HepG2 (cell line): ENCODE measurements at regions not wholly inside any gene's neighbourhood (a gene's known extent, or its start where the extent isn't known, plus 50 kb on each side); places are given as distances from the start of the nearest gene placed in this dataset.

Experiments used
- ETV5 ChIP-seq: IDR thresholded peaks from 2 replicates; pipeline ENCODE4 v1.6.1; 2018; ENCODE audit warnings: missing biosample characterization, missing genetic modification reagents, inconsistent platforms, borderline replicate concordance
- HHEX ChIP-seq: IDR thresholded peaks from 2 replicates; pipeline ENCODE4 v1.6.1; 2016; ENCODE audit warnings: control low read depth
- HIC2 ChIP-seq: sonication (generic); formaldehyde crosslinking; IDR thresholded peaks from 2 replicates; pipeline ENCODE4 v1.9.0; 2022; ENCODE audit warnings: low read depth, missing genetic modification reagents
- ISL2 ChIP-seq: sonication (generic); formaldehyde crosslinking; IDR thresholded peaks from 2 replicates; pipeline ENCODE4 v1.5.0; 2020; ENCODE audit warnings: missing genetic modification reagents
- MLLT10 ChIP-seq: sonication (generic); formaldehyde crosslinking; IDR thresholded peaks from 2 replicates; pipeline ENCODE4 v1.4.0; 2020; ENCODE audit warnings: missing genetic modification reagents
- PAXIP1 ChIP-seq: sonication (generic); formaldehyde crosslinking; conservative IDR thresholded peaks from 2 replicates; pipeline ENCODE4 v1.4.0; 2020; ENCODE audit warnings: mild to moderate bottlenecking, missing genetic modification reagents, moderate library complexity
- RARA ChIP-seq: IDR thresholded peaks from 2 replicates; pipeline ENCODE4 v1.6.1; 2016; ENCODE audit warnings: missing genetic modification reagents, missing compliant biosample characterization
- RCOR2 ChIP-seq: IDR thresholded peaks from 2 replicates; pipeline ENCODE4 v1.6.1; 2016; ENCODE audit warnings: missing biosample characterization, missing genetic modification reagents
- RXRB ChIP-seq: IDR thresholded peaks from 2 replicates; pipeline ENCODE4 v1.6.1; 2016; ENCODE audit warnings: borderline replicate concordance, missing genetic modification reagents, missing compliant biosample characterization
- TCF7 ChIP-seq: sonication (generic); IDR thresholded peaks from 2 replicates; pipeline ENCODE4 v1.6.1; 2016; ENCODE audit warnings: antibody characterized with exemption, low read depth
- TEAD2 ChIP-seq: sonication (generic); formaldehyde crosslinking; IDR thresholded peaks from 2 replicates; pipeline ENCODE4 v1.9.0; 2021; ENCODE audit warnings: missing genetic modification reagents
- UBTF ChIP-seq: sonication (generic); formaldehyde crosslinking; IDR thresholded peaks from 2 replicates; pipeline ENCODE4 v1.4.0; 2020; ENCODE audit warnings: mild to moderate bottlenecking, missing genetic modification reagents
- ZNF264 ChIP-seq: sonication (generic); formaldehyde crosslinking; IDR thresholded peaks from 2 replicates; pipeline ENCODE4 v1.4.0; 2020; ENCODE audit warnings: missing genetic modification reagents
- ZNF292 ChIP-seq: sonication (generic); formaldehyde crosslinking; IDR thresholded peaks from 2 replicates; pipeline ENCODE4 v1.8.1; 2022; ENCODE audit warnings: mild to moderate bottlenecking, low read depth, missing genetic modification reagents, borderline replicate concordance
- TF ChIP-seq, protein P1 (sequence below): sonication (generic); formaldehyde crosslinking; IDR thresholded peaks from 2 replicates; pipeline ENCODE4 v1.4.0; 2020; ENCODE audit warnings: mild to moderate bottlenecking, missing genetic modification reagents
- TF ChIP-seq, protein P2 (sequence below): IDR thresholded peaks from 2 replicates; pipeline ENCODE4 v1.4.0; 2020; ENCODE audit warnings: mild to moderate bottlenecking, missing genetic modification reagents

- no peak for TF ChIP-seq ISL2 (CRISPR knock-in tag)
- TF ChIP-seq RARA (CRISPR knock-in tag): peak; percentile 69
- peak; percentile 51; the same call in 1 of the 2 replicates for TF ChIP-seq ETV5 (CRISPR knock-in tag)
- TF ChIP-seq PAXIP1 (CRISPR knock-in tag): peak; percentile 39; the same call in 1 of the 2 replicates
- peak; percentile 52; the same call in 1 of the 2 replicates for TF ChIP-seq HHEX
- TF ChIP-seq TEAD2 (CRISPR knock-in tag): no peak
- TF ChIP-seq HIC2 (CRISPR knock-in tag): peak; percentile 52; the same call in 1 of the 2 replicates
- TF ChIP-seq TCF7: peak; percentile 38; the same call in 1 of the 2 replicates
- peak; percentile 38; the same call in 1 of the 2 replicates for TF ChIP-seq RCOR2
- TF ChIP-seq ZNF264: 0 out of 2 replicates have a peak, but pooled peaks have one; percentile 31
- TF ChIP-seq, protein P1, sequence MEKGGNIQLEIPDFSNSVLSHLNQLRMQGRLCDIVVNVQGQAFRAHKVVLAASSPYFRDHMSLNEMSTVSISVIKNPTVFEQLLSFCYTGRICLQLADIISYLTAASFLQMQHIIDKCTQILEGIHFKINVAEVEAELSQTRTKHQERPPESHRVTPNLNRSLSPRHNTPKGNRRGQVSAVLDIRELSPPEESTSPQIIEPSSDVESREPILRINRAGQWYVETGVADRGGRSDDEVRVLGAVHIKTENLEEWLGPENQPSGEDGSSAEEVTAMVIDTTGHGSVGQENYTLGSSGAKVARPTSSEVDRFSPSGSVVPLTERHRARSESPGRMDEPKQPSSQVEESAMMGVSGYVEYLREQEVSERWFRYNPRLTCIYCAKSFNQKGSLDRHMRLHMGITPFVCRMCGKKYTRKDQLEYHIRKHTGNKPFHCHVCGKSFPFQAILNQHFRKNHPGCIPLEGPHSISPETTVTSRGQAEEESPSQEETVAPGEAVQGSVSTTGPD (CRISPR knock-in tag): no peak
- TF ChIP-seq, protein P2, sequence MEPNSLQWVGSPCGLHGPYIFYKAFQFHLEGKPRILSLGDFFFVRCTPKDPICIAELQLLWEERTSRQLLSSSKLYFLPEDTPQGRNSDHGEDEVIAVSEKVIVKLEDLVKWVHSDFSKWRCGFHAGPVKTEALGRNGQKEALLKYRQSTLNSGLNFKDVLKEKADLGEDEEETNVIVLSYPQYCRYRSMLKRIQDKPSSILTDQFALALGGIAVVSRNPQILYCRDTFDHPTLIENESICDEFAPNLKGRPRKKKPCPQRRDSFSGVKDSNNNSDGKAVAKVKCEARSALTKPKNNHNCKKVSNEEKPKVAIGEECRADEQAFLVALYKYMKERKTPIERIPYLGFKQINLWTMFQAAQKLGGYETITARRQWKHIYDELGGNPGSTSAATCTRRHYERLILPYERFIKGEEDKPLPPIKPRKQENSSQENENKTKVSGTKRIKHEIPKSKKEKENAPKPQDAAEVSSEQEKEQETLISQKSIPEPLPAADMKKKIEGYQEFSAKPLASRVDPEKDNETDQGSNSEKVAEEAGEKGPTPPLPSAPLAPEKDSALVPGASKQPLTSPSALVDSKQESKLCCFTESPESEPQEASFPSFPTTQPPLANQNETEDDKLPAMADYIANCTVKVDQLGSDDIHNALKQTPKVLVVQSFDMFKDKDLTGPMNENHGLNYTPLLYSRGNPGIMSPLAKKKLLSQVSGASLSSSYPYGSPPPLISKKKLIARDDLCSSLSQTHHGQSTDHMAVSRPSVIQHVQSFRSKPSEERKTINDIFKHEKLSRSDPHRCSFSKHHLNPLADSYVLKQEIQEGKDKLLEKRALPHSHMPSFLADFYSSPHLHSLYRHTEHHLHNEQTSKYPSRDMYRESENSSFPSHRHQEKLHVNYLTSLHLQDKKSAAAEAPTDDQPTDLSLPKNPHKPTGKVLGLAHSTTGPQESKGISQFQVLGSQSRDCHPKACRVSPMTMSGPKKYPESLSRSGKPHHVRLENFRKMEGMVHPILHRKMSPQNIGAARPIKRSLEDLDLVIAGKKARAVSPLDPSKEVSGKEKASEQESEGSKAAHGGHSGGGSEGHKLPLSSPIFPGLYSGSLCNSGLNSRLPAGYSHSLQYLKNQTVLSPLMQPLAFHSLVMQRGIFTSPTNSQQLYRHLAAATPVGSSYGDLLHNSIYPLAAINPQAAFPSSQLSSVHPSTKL (CRISPR knock-in tag): peak; percentile 66
- TF ChIP-seq RXRB: peak; percentile 39; the same call in 1 of the 2 replicates
- TF ChIP-seq MLLT10 (CRISPR knock-in tag): no peak
- TF ChIP-seq ZNF292: peak; percentile 87
- TF ChIP-seq UBTF (CRISPR knock-in tag): peak; percentile 42; the same call in 1 of the 2 replicates
These were observed 58.1 kb upstream of the SHLD1 start (continued) for GRCh38 chr20:5691918-5692618.
